Epithelial cell of proximal tubule (primary cell): ENCODE measurements at regions not wholly inside any gene's neighbourhood (a gene's known extent, or its start where the extent isn't known, plus 50 kb on each side); places are given as distances from the start of the nearest gene placed in this dataset.
"Not testable (repeated sequence)": the region's sequence is repeated elsewhere in the genome, so short reads cannot be mapped to it uniquely, and the experiment has no call there.

Source experiments
- DNase-seq: peaks from one replicate; pipeline ENCODE4 v3.0.0-alpha.2; 2011; ENCODE audit warnings: low read depth
- H3K4me3 ChIP-seq: 2 replicates; pipeline ENCODE4 v1.5.1; 2011; ENCODE audit warnings: low read depth, mild to moderate bottlenecking, low read length
- CTCF ChIP-seq: conservative IDR thresholded peaks from 2 replicates; pipeline ENCODE4 v1.5.1; 2012; ENCODE audit warnings: low read depth, mild to moderate bottlenecking, low read length

DNA sequence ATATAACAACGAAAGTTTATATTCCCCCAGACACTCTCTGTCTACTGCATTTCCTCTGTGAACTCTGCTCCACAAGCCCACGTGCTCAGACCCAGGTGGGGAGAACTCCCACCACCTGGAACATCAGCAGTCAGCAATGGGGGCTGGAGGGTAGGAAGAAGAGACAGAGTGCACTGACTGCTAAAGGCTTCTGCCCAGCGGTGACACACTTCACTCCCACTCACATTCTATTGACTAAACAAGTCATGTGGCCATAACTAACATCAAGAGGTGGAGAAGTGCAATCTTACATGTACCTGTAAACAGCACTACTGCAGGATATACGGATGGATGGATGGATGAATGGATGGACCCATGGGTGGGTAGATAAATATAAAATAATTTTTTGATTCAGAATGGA lies 122.2 kb downstream of the MPP7 start:
- H3K4me3 ChIP-seq: no peak overlapping the region
- no peak for TF ChIP-seq CTCF
- DNase-seq: peak; percentile 15

DNA sequence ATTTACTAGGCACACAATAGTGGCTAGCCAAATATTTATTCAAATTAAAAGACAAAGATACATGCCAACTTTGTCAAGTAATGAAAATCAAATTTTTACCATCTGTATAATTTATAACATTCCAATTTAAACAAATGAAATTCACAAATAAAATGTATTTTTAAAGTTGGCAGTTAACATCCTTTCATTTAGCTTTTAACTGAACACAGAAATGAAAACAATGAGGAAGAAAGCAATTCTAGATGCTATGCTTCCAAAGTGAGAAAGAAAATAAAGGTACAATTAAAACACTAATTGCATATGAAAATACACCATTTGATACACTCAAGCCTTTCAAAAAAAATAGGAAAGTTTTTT lies 123.1 kb downstream of the MPP7 start:
- TF ChIP-seq CTCF: no peak
- no peak for DNase-seq
- no peak overlapping the region for H3K4me3 ChIP-seq

DNA sequence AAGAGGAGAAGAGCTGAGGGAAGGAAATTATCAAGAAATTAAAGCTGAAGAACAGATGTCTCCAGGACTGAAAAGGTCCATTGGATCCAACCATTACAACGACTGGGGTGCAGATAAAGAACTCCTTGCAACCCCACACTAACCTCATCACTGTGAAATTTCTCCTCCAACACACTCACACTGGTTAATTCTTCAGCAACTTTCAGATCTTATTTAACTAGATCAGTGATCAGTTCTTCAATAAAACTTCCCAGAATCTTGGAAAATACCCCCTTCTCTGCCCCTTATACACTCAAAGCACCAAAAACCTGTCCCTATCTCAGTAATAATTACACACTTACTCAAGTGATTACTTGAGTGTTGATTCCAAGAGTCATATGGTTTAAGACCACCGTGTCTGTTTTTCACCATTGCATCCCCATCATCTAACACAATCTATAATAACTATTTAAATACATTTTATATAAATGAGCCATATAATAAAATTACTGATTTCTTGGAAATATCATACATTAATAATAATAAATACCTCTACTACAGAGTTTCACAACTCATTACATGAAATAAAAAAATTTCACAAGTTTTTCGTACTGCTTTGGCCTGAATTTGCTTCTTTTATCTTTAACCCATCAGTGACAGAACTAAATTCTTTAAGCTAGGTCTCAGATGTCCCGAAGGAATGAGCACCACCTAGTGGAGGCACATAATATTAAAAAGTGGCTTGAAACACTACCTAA lies 123.7 kb downstream of the MPP7 start:
- H3K4me3 ChIP-seq: no peak overlapping the region
- peak; percentile 7 for DNase-seq
- peak; percentile 76 for TF ChIP-seq CTCF

DNA sequence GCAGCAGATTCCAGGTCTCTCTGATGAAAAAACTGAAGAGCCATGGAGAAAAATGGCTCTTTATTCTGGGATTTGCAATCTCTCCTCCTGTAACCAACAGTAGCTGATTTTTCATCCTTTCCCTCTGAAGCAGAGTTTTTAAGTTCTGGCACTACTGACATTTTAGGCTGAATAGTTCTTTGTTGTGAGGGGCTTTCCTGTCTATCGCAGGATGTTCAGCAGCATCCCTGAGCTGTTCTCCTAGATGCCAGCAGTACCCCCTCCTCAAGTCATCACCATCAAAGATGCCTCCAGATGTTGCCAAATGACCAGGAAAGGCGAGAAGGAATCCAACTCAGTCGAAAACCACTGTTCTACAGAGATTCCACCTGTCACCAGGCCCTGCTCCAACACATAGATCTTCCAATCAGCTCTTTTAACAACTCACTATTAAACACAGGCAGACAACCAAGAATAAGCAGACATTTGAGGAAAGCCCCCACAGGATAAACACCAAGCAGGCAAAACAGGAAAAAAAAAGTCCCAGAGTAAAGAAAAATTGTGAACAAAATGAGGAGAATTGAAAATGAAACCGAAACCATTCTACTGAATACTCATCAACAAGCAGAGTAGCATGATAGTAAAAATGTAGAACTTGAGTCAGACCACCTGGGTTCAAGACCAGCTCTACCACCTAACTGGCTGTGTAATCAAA lies 124.8 kb downstream of the MPP7 start:
- no peak for DNase-seq
- peak overlapping the region; percentile 2 for H3K4me3 ChIP-seq
- no peak for TF ChIP-seq CTCF

- not testable (repeated sequence) for H3K4me3 ChIP-seq
- peak; percentile 10 for DNase-seq
Measured at GRCh38 chr10:28176498-28176897, 126.4 kb downstream of the MPP7 start.

GRCh38 chr10:28172223-28172610 lies 130.6 kb downstream of the MPP7 start:
- no peak for TF ChIP-seq CTCF
- H3K4me3 ChIP-seq: no peak overlapping the region
- no peak for DNase-seq

DNA sequence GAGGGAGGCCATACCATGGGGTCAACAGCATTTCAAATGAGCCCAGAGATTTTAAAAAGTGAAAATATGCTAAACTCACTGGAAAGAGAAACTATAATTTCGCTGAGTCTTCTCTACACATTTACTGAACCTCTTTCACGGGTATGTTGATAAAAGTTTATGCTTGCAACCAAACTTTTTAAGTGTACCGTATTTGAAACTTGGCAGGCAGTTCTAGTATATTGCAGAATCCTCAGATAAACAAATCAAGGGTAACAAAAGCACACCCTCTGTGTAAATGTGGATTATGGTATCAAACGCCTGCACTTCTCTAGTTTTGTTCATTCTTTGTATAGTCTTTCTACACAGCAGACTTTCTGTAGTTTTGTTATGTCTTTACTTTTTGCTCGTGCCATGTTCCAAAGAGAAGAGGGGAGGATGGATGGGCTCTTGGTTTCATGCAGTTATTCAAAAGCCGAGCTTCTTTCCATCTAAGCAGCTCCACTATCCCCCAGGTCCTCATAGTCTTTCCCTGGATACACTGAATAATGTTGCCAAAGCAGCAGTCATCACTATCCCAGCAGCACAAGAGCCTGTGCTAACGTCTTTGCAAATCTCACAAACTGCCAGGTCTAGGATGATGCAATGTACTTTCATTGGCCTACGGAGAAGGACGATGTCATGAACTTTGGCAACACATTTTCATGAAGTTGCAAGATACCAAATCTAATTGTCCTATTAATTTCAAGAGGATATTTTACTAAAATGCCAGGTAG lies 131.2 kb downstream of the MPP7 start:
- no peak for DNase-seq
- TF ChIP-seq CTCF: no peak

More for the DNA sequence above, 131.2 kb downstream of the MPP7 start:
- no peak overlapping the region for H3K4me3 ChIP-seq
